ENCODE measurements at regions not wholly inside any gene's neighbourhood (a gene's known extent, or its start where the extent isn't known, plus 50 kb on each side); places are given as distances from the start of the nearest gene placed in this dataset.

- DNase-seq (ENCODE audit: low read depth in 2 of 2): no peak
- Histone ChIP-seq H3K79me2 (ENCODE audit: control insufficient read depth, insufficient read depth, low read length) (no peaks in the 10 kb centered on the region), H4K20me1 (ENCODE audit: control insufficient read depth, extremely low read depth, insufficient read depth, low read length) (no peaks in the 10 kb centered on the region), H3K27me3 (ENCODE audit: control insufficient read depth, insufficient read depth, low read length) (no peaks in the 10 kb centered on the region), H3K4me1 (ENCODE audit: control insufficient read depth, extremely low read depth, insufficient read depth, low read length) (no peaks in the 10 kb centered on the region), H3K27ac (ENCODE audit: insufficient read depth, low read length) (no peak overlapping the region), H3K9ac (ENCODE audit: insufficient read depth, low read length) (no peak overlapping the region), H2AFZ (ENCODE audit: low read length) (no peak overlapping the region), H3K4me2 (ENCODE audit: extremely low read depth, insufficient read depth, low read length) (no peak overlapping the region), H3K36me3 (ENCODE audit: control insufficient read depth, insufficient read depth, low read length) (no peaks in the 10 kb centered on the region), H3K9me3 (ENCODE audit: control insufficient read depth, insufficient read depth, low read depth, low read length) (no peaks in the 10 kb centered on the region), H3K4me3 (replicated peaks in 1 of 4; ENCODE audit: control extremely low read depth in 1 of 4, insufficient read depth in 1 of 4, low read depth in 3 of 4, low read length in 4 of 4) (no peak overlapping the region)
- TF ChIP-seq CTCF (conservative IDR thresholded peaks at IDR 0.05 in 1 of 2, IDR thresholded peaks at IDR 0.05 in 1 of 2; ENCODE audit: low read depth in 1 of 2, low read length in 2 of 2) (no peak), EZH2 (IDR thresholded peaks at IDR 0.05; ENCODE audit: low read length, missing control alignments) (no peak)
These were observed 361.7 kb upstream of the TNRC6C start for GRCh38 chr17:77596491-77597417.

- H3K9me3 ChIP-seq (ENCODE audit: control insufficient read depth, insufficient read depth, low read depth, low read length): no peaks in the 10 kb centered on the region
- no peak overlapping the region for H3K27ac ChIP-seq (ENCODE audit: insufficient read depth, low read length)
- H2AFZ ChIP-seq (ENCODE audit: low read length): no peak overlapping the region
- H3K79me2 ChIP-seq (ENCODE audit: control insufficient read depth, insufficient read depth, low read length): no peaks in the 10 kb centered on the region
- no peaks in the 10 kb centered on the region for H3K36me3 ChIP-seq (ENCODE audit: control insufficient read depth, insufficient read depth, low read length)
- H3K9ac ChIP-seq (ENCODE audit: insufficient read depth, low read length): no peak overlapping the region
- H3K4me3 ChIP-seq (replicated peaks in 1 of 4; ENCODE audit: control extremely low read depth in 1 of 4, insufficient read depth in 1 of 4, low read depth in 3 of 4, low read length in 4 of 4): no peak overlapping the region
- peaks cover under 1% of the 10 kb centered on the region for H3K4me1 ChIP-seq (ENCODE audit: control insufficient read depth, extremely low read depth, insufficient read depth, low read length)
- H3K27me3 ChIP-seq (ENCODE audit: control insufficient read depth, insufficient read depth, low read length): no peaks in the 10 kb centered on the region
- DNase-seq (ENCODE audit: low read depth in 2 of 2): no peak
- no peaks in the 10 kb centered on the region for H4K20me1 ChIP-seq (ENCODE audit: control insufficient read depth, extremely low read depth, insufficient read depth, low read length)
- no peak for TF ChIP-seq EZH2 (IDR thresholded peaks at IDR 0.05; ENCODE audit: low read length, missing control alignments)
- H3K4me2 ChIP-seq (ENCODE audit: extremely low read depth, insufficient read depth, low read length): no peak overlapping the region
These were observed 360.9 kb upstream of the TNRC6C start for GRCh38 chr17:77597418-77598240.

- Histone ChIP-seq H3K27ac (ENCODE audit: insufficient read depth, low read length) (no peak overlapping the region), H3K4me1 (ENCODE audit: control insufficient read depth, extremely low read depth, insufficient read depth, low read length) (peaks cover 3% of the 10 kb centered on the region), H3K27me3 (ENCODE audit: control insufficient read depth, insufficient read depth, low read length) (no peaks in the 10 kb centered on the region)
These were observed 360.3 kb upstream of the TNRC6C start for GRCh38 chr17:77598241-77598620.

More at GRCh38 chr17:77598241-77598620, 360.3 kb upstream of the TNRC6C start:
- Histone ChIP-seq H2AFZ (ENCODE audit: low read length) (no peak overlapping the region), H3K79me2 (ENCODE audit: control insufficient read depth, insufficient read depth, low read length) (no peaks in the 10 kb centered on the region), H3K9ac (ENCODE audit: insufficient read depth, low read length) (no peak overlapping the region), H3K4me3 (replicated peaks in 1 of 4; ENCODE audit: control extremely low read depth in 1 of 4, insufficient read depth in 1 of 4, low read depth in 3 of 4, low read length in 4 of 4) (no peak overlapping the region), H3K4me2 (ENCODE audit: extremely low read depth, insufficient read depth, low read length) (no peak overlapping the region), H4K20me1 (ENCODE audit: control insufficient read depth, extremely low read depth, insufficient read depth, low read length) (no peaks in the 10 kb centered on the region), H3K9me3 (ENCODE audit: control insufficient read depth, insufficient read depth, low read depth, low read length) (no peaks in the 10 kb centered on the region), H3K36me3 (ENCODE audit: control insufficient read depth, insufficient read depth, low read length) (no peaks in the 10 kb centered on the region)
- TF ChIP-seq CTCF (conservative IDR thresholded peaks at IDR 0.05 in 1 of 2, IDR thresholded peaks at IDR 0.05 in 1 of 2; ENCODE audit: low read depth in 1 of 2, low read length in 2 of 2) (no peak), EZH2 (IDR thresholded peaks at IDR 0.05; ENCODE audit: low read length, missing control alignments) (no peak)
- DNase-seq (ENCODE audit: low read depth in 2 of 2): no peak
